Lower leg skin (tissue), 3 donors: ENCODE measurements at regions not wholly inside any gene's neighbourhood (a gene's known extent, or its start where the extent isn't known, plus 50 kb on each side); places are given as distances from the start of the nearest gene placed in this dataset.

Experiments used
- CTCF ChIP-seq, 3 donors: fragments of 450-650 bp; IDR thresholded peaks; one replicate each; pipeline ENCODE4 v1.5.1; 2016; ENCODE audit warnings: antibody characterized with exemption in 3 of 3, mild to moderate bottlenecking in 3 of 3, moderate library complexity in 2 of 3
- POLR2A ChIP-seq, 2 donors: fragments of 450-650 bp; IDR thresholded peaks; one replicate each; pipeline ENCODE4 v1.6.1; 2016 to 2017; ENCODE audit warnings: antibody characterized with exemption in 2 of 2, mild to moderate bottlenecking in 1 of 2, moderate library complexity in 1 of 2

- TF ChIP-seq CTCF (IDR thresholded peaks at IDR 0.05) (no peak), POLR2A (IDR thresholded peaks at IDR 0.05) (no peak)
Observed at GRCh38 chr6:149138699-149139294, 178.7 kb upstream of the TAB2 start.
